IPS DF 6.9 (cell line): ENCODE measurements at regions not wholly inside any gene's neighbourhood (a gene's known extent, or its start where the extent isn't known, plus 50 kb on each side); places are given as distances from the start of the nearest gene placed in this dataset.
"Not testable (repeated sequence)": the region's sequence is repeated elsewhere in the genome, so short reads cannot be mapped to it uniquely, and the experiment has no call there.

Experiments
- DNase-seq: peaks from one replicate; pipeline ENCODE4 v3.0.0-alpha.2; 2013; ENCODE audit warnings: low read depth, low spot score
- H3K27ac ChIP-seq: one replicate; pipeline ENCODE4 v1.5.1; 2013; ENCODE audit warnings: low read length, control low read depth
- H3K27me3 ChIP-seq: 2 replicates; pipeline ENCODE4 v1.6.1; 2013; ENCODE audit warnings: mild to moderate bottlenecking, low read length; ENCODE audit not compliant: control insufficient read depth, insufficient read depth
- H3K36me3 ChIP-seq: 2 replicates; pipeline ENCODE4 v1.6.1; 2013; ENCODE audit warnings: low read length; ENCODE audit not compliant: control insufficient read depth, insufficient read depth
- H3K4me1 ChIP-seq: 2 replicates; pipeline ENCODE4 v1.6.1; 2013; ENCODE audit warnings: low read length; ENCODE audit not compliant: control insufficient read depth, insufficient read depth
- H3K4me3 ChIP-seq: 2 replicates; pipeline ENCODE4 v1.5.1; 2013; ENCODE audit warnings: mild to moderate bottlenecking, low read length
- H3K9me3 ChIP-seq: 2 replicates; pipeline ENCODE4 v1.6.1; 2013; ENCODE audit warnings: low read length, inconsistent platforms; ENCODE audit not compliant: control insufficient read depth, insufficient read depth
- WGBS: extraction: QIAGEN DNeasy Blood & Tissue Kit; methylation state at CpG from one replicate; pipeline ENCODE4 v1.1.7; 2013; ENCODE audit warnings: mixed read lengths, missing lambda C conversion rate; ENCODE audit not compliant: insufficient read length, insufficient coverage; 5-methylcytosine and 5-hydroxymethylcytosine counted together

DNA sequence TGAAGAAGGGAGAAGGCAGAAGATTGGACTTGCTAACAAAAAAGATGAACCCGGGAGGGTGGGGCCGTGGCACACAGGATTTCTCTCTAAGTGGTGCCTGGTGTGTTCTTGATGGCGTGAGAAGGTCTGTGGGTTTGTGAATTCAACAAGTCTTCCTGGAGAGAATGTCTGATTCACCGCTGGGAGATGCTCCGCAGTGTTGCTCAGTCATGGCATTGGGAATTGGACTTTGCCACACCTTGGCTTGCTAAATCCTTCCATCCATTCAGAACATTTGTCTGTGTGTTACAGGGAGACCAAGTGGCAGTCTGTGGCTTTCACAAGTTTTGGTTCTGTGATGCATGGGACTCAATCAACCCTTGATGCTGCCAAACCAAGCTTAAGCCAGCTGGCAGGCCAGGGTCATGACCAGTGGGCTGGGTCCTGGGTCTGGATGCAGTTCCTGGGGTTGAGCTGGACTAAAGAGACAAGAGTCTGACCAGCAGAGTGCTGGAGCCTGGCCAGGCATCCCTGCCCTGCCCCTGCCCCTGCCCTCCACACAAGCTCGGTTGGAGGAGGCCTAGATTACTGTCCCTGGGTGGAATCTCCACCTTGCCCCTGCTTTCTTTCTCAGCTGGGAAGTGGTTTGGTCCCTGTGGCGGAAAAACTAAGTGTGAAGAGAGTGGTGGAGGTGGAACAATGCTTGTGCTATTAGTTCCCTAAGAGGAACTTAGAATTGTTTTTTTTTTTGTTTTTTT, 3073.7 kb downstream of the RPIA start:
- not testable (repeated sequence) for H3K27ac ChIP-seq
- no CpG with 5 or more reads among the region's 7 CpGs for WGBS

DNA sequence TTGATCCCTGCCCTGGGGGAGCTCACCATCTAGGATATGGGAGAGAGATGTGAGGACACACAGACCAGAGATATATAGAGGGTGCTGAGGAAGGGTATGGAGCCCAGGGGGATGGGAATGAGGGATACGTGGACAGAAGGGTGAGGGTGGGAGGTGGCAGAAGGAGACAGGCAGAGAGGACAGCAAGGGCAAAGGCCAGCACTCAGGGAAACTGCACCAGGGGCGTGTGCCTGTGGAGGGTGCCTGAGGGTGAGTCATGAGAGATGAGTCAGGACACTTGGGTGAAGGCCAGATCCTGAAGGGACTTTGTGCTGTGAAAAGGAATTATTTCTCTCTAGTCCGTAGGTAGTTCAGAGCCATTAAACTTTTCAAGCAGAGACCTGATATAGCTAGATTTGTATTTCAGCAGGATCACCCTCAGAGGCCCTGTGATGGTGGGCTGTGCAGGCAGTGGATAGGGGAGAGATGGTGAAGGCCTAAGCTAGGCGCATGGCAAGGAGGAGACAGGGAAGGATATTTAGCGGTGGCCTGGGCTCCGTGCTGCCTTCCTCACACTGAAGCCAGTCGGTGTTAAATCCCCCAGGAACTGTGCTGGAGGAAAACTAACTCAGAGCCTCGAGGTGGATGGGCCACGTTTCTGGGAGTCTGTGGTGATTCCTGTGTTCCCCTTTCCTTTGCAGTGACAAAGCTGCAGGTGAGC, 3075.0 kb downstream of the RPIA start:
- DNase-seq, H3K27me3 ChIP-seq, H3K9me3 ChIP-seq, H3K36me3 ChIP-seq, H3K4me3 ChIP-seq, H3K4me1 ChIP-seq, H3K27ac ChIP-seq: not testable (repeated sequence)
- no CpG with 5 or more reads among the region's 9 CpGs for WGBS

More for the DNA sequence above, 3073.7 kb downstream of the RPIA start:
- not testable (repeated sequence) for H3K36me3 ChIP-seq, DNase-seq, H3K27me3 ChIP-seq, H3K4me3 ChIP-seq, H3K4me1 ChIP-seq, H3K9me3 ChIP-seq

DNA sequence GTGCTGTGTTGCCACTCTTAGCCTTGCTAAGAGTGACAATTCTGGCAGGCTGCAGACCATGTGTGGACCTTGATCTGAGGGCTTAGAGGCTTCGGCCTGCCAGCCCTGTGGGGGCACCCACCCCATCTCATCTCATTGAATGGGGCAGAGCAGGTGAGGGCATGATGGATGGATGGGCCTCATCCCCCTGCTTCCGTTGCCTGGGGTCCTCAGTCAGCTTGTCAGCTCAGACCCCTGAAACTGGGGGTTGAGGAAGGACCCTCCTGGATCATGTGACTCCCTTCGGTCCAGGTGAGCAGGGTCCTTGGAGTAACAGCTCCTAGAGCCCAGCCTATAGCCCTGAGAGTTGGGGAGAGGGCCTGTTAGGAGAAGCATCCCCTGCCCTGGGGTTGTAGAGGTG, 3076.8 kb downstream of the RPIA start:
- H3K27ac ChIP-seq, DNase-seq, H3K9me3 ChIP-seq, H3K36me3 ChIP-seq, H3K4me1 ChIP-seq, H3K27me3 ChIP-seq, H3K4me3 ChIP-seq: not testable (repeated sequence)
- WGBS: no CpG with 5 or more reads among the region's 3 CpGs

GRCh38 chr2:91768997-91769396, 3077.5 kb downstream of the RPIA start:
- not testable (repeated sequence) for H3K4me1 ChIP-seq, H3K36me3 ChIP-seq, H3K27ac ChIP-seq, DNase-seq, H3K4me3 ChIP-seq, H3K9me3 ChIP-seq, H3K27me3 ChIP-seq
- no CpG with 5 or more reads among the region's 9 CpGs for WGBS

- not testable (repeated sequence) for H3K27me3 ChIP-seq, H3K4me1 ChIP-seq, H3K27ac ChIP-seq, H3K4me3 ChIP-seq, H3K36me3 ChIP-seq, H3K9me3 ChIP-seq, DNase-seq
- WGBS: no CpG with 5 or more reads among the region's 8 CpGs
These were observed 3078.6 kb downstream of the RPIA start for GRCh38 chr2:91770046-91770575.

GRCh38 chr2:91771604-91772003, 3080.1 kb downstream of the RPIA start:
- H3K9me3 ChIP-seq, H3K4me1 ChIP-seq, H3K36me3 ChIP-seq, DNase-seq, H3K4me3 ChIP-seq, H3K27me3 ChIP-seq, H3K27ac ChIP-seq: not testable (repeated sequence)
- no CpG with 5 or more reads among the region's 4 CpGs for WGBS

- no CpG with 5 or more reads among the region's 13 CpGs for WGBS
- not testable (repeated sequence) for H3K9me3 ChIP-seq, H3K36me3 ChIP-seq, H3K27me3 ChIP-seq, H3K4me3 ChIP-seq, H3K27ac ChIP-seq, H3K4me1 ChIP-seq, DNase-seq
These were observed 3080.9 kb downstream of the RPIA start for GRCh38 chr2:91772240-91772937.

DNA sequence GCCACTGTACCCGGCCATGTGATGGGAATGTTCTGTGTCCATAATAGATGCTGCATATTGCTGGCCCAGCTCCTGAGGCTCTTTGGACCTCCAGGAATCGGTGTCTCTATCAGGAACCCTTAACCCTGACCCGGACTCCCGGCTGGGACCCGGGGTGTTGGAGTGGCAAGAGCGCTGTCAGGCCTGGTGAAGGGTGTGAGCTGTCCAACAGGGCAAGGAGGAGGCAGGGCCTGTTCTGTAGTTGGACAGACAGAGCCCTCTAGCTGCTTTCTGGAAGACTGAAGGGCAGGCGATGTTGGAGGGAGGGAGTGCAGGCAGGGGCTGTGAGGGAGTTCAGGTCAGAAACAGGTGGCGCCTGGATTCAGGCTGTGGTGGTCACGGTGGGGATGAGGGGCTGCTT, 3082.3 kb downstream of the RPIA start:
- H3K27me3 ChIP-seq, H3K27ac ChIP-seq, H3K36me3 ChIP-seq, H3K4me1 ChIP-seq, H3K9me3 ChIP-seq, H3K4me3 ChIP-seq, DNase-seq: not testable (repeated sequence)
- no CpG with 5 or more reads among the region's 9 CpGs for WGBS

- H3K27me3 ChIP-seq, DNase-seq, H3K27ac ChIP-seq, H3K36me3 ChIP-seq, H3K4me3 ChIP-seq, H3K4me1 ChIP-seq, H3K9me3 ChIP-seq: not testable (repeated sequence)
- WGBS: no CpG with 5 or more reads among the region's 4 CpGs
These were observed 3083.7 kb downstream of the RPIA start for GRCh38 chr2:91775193-91775592.

GRCh38 chr2:91780324-91780723, 3088.9 kb downstream of the RPIA start:
- WGBS: no CpG with 5 or more reads among the region's 14 CpGs
- not testable (repeated sequence) for DNase-seq, H3K4me3 ChIP-seq, H3K4me1 ChIP-seq, H3K27ac ChIP-seq, H3K36me3 ChIP-seq, H3K27me3 ChIP-seq, H3K9me3 ChIP-seq
